GM23338 (cell line): ENCODE measurements at regions not wholly inside any gene's neighbourhood (a gene's known extent, or its start where the extent isn't known, plus 50 kb on each side); places are given as distances from the start of the nearest gene placed in this dataset.

Source experiments
- CTCF ChIP-seq, 2 experiments: fragments of 200-600 bp in 1 of 2; sonication (generic) in 1 of 2; conservative IDR thresholded peaks; 2 replicates each; pipeline versions ENCODE4 v1.5.1 to v1.6.1; 2016 to 2017; ENCODE audit warnings: antibody characterized with exemption in 2 of 2, low read depth in 2 of 2, mild to moderate bottlenecking in 2 of 2, moderate library complexity in 1 of 2
- ETS1 ChIP-seq: IDR thresholded peaks from 2 replicates; pipeline ENCODE4 v1.6.1; 2016; ENCODE audit warnings: antibody characterized with exemption
- EZH2 ChIP-seq: fragments of 200-600 bp; sonication (generic); IDR thresholded peaks from one replicate; pipeline ENCODE4 v1.8.0; 2017; ENCODE audit warnings: antibody characterized with exemption, mild to moderate bottlenecking, low read depth; ENCODE audit not compliant: unreplicated experiment
- EZH2phosphoT487 ChIP-seq: fragments of 200-600 bp; sonication (generic); IDR thresholded peaks from one replicate; pipeline ENCODE4 v1.8.1; 2018; ENCODE audit warnings: antibody characterized with exemption; ENCODE audit not compliant: unreplicated experiment
- JUNB ChIP-seq: IDR thresholded peaks from one replicate; pipeline ENCODE4 v1.6.1; 2016; ENCODE audit warnings: antibody characterized with exemption; ENCODE audit not compliant: unreplicated experiment
- POLR2AphosphoS5 ChIP-seq: IDR thresholded peaks from 2 replicates; pipeline ENCODE4 v1.6.1; 2016; ENCODE audit warnings: antibody characterized with exemption, low read depth
- REST ChIP-seq: IDR thresholded peaks from one replicate; pipeline ENCODE4 v1.6.1; 2018; ENCODE audit warnings: antibody characterized with exemption; ENCODE audit not compliant: unreplicated experiment
- ZNF331 ChIP-seq: fragments of 250-450 bp; sonication (Bioruptor Pico); IDR thresholded peaks from 2 replicates; pipeline ENCODE4 v1.5.0; 2020; ENCODE audit warnings: low read depth, mild to moderate bottlenecking, moderate library complexity

GRCh38 chr4:179028321-179028720 lies 1586.1 kb upstream of the AGA start:
- no peak for TF ChIP-seq CTCF (conservative IDR thresholded peaks at IDR 0.05; ENCODE audit: low read depth in 2 of 2)
- no peak for TF ChIP-seq POLR2AphosphoS5
- no peak for TF ChIP-seq EZH2phosphoT487
- no peak for TF ChIP-seq JUNB
- no peak for TF ChIP-seq EZH2
- no peak for TF ChIP-seq REST
- TF ChIP-seq ZNF331 (CRISPR knock-in tag): no peak
- no peak for TF ChIP-seq ETS1
